ENCODE measurements at regions not wholly inside any gene's neighbourhood (a gene's known extent, or its start where the extent isn't known, plus 50 kb on each side); places are given as distances from the start of the nearest gene placed in this dataset.
"Not testable (repeated sequence)": the region's sequence is repeated elsewhere in the genome, so short reads cannot be mapped to it uniquely, and the experiment has no call there.

DNA sequence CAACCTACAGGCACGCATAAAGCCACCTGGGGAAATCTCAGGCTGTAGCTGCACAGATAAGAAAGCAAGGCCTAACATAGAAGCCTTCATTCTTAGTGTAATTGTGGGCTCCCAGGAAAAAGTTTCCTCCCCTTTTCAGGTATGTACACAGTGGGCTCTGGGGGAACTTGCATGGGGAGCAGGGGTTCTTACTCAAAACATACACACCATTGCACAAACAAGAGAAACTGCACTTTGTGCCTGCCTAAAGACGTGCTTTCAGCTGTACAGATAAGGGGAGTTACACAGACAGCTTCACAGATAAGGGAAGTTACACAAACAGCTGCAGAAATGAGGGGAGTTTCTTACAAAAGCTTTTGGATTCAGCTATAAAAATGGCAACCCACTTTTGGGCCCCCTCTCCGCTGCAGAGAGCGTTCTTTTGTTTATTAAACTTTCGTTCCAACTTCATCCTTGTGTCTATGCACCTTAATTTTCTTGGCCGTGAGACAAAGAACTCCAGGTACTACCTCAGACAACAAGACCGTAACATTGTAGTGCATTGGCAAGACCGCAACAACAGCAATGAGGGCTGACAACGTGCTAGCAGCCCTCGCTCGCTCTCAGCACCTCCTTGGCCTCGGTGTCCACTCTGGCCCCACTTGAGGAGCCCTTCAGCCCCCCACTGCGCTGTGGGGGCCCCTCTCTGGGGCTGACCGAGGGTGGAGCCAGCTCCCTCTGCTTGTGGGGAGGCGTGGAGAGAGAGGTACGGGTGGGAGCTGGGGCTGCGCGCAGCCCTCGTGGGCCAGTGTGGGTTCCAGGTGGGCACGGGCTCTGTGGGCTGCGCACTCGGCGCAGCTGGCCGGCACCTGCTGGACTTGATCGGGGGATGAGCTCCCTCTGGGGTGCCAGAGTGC is 317.5 kb downstream of the RAPGEF2 start:
- TF ChIP-seq, protein P1, sequence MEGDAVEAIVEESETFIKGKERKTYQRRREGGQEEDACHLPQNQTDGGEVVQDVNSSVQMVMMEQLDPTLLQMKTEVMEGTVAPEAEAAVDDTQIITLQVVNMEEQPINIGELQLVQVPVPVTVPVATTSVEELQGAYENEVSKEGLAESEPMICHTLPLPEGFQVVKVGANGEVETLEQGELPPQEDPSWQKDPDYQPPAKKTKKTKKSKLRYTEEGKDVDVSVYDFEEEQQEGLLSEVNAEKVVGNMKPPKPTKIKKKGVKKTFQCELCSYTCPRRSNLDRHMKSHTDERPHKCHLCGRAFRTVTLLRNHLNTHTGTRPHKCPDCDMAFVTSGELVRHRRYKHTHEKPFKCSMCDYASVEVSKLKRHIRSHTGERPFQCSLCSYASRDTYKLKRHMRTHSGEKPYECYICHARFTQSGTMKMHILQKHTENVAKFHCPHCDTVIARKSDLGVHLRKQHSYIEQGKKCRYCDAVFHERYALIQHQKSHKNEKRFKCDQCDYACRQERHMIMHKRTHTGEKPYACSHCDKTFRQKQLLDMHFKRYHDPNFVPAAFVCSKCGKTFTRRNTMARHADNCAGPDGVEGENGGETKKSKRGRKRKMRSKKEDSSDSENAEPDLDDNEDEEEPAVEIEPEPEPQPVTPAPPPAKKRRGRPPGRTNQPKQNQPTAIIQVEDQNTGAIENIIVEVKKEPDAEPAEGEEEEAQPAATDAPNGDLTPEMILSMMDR (IDR thresholded peaks at IDR 0.05; ENCODE audit: low read depth, low read length) = no peak
- no peak overlapping the region for H3K4me3 ChIP-seq (ENCODE audit: low read depth, low read length)

- not testable (repeated sequence) for H3K4me3 ChIP-seq (ENCODE audit: low read depth, low read length)
Observed at GRCh38 chr4:159421058-159421419, 318.2 kb downstream of the RAPGEF2 start.

DNA sequence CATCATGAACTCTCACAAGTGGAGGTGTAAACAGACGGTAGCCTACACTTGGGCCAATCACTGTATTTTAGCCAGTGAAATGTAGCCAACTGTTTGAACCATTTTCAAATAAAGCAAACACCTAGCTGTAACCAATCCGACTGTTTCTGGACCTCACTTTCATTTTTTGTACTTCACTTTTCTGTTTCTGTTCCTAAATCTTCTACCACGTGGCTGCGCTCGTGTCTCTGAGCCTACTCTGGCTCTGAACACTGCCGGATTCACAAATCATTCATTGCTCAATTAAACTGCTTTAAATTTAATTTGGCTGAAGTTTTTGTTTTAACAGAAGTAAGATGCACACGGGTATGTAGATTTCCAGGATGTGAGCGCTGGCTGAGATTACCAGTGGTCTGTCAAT is 319.1 kb downstream of the RAPGEF2 start:
- H3K4me3 ChIP-seq (ENCODE audit: low read depth, low read length) = no peak overlapping the region
- TF ChIP-seq, protein P1 (IDR thresholded peaks at IDR 0.05; ENCODE audit: low read depth, low read length) = no peak

GRCh38 chr4:159422626-159423025 is 319.7 kb downstream of the RAPGEF2 start:
- TF ChIP-seq, protein P1 (IDR thresholded peaks at IDR 0.05; ENCODE audit: low read depth, low read length) = no peak
- no peak overlapping the region for H3K4me3 ChIP-seq (ENCODE audit: low read depth, low read length)

- TF ChIP-seq, protein P1 (IDR thresholded peaks at IDR 0.05; ENCODE audit: low read depth, low read length) = no peak
- H3K4me3 ChIP-seq (ENCODE audit: low read depth, low read length) = no peak overlapping the region
Observed at GRCh38 chr4:159425737-159426305, 322.9 kb downstream of the RAPGEF2 start.

DNA sequence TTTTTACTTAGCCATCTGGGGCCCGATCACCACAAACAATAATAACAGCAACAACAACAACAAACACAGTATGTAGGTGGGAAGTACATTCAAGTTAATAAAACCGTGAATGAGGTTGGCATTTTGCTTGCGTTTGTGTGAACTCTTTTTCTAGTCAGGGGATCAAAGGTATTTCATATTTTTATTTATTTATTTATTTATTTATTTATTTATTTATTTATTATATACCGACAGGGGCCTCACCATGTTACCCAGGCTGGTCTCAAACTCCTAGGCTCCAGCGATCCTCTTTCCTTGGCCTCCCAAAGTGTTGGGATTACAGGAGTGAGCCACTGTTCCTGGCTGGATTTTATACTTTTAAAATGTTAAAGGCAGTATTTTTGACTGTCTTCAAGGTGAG is 325.4 kb downstream of the RAPGEF2 start:
- no peak overlapping the region for H3K4me3 ChIP-seq (ENCODE audit: low read depth, low read length)
- TF ChIP-seq, protein P1 (IDR thresholded peaks at IDR 0.05; ENCODE audit: low read depth, low read length) = no peak

DNA sequence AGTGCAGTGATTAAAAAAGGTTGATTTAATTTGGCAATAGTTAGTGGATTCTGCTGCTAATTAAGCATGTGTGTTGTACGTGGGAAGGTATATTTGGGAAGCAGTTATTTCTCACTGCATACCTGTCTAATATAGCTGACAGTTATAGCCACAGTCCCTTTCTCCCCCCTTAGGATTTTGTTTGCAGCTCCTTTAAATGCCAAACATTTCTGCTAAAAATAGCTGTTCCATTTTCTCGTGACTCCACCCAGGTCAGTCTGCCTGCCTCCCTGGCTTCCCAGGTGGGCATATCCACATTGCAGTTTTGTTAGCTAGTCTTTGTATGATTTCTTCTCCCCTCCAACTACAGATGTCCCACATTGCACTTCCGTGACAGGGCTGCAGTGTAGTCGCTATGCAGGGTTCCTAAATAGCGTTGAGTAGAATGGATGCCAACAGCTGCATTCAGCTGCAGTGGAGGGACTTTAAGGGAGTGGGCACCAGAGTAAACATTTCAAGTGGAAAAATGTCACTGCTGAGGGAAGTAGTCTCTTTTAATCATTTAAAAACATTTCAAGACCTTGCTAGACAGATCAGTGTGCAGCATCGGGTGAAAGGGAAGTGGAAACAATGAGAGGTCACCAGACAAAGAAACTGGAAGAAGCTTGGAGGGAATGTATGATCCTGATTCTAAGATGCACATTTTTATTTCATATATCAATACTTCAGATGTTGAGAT is 326.3 kb downstream of the RAPGEF2 start:
- no peak overlapping the region for H3K4me3 ChIP-seq (ENCODE audit: low read depth, low read length)
- TF ChIP-seq, protein P1 (IDR thresholded peaks at IDR 0.05; ENCODE audit: low read depth, low read length) = no peak
